ENCODE measurements at regions not wholly inside any gene's neighbourhood (a gene's known extent, or its start where the extent isn't known, plus 50 kb on each side); places are given as distances from the start of the nearest gene placed in this dataset.

GRCh38 chr1:56297904-56298303 is 281.5 kb downstream of the PLPP3 start:
- TF ChIP-seq CTCF (IDR thresholded peaks at IDR 0.05) (no peak), POLR2A (IDR thresholded peaks at IDR 0.05) (no peak)

All from lower leg skin (tissue), 3 donors.